Renal cortex interstitium (tissue), 11 donors: ENCODE measurements at regions not wholly inside any gene's neighbourhood (a gene's known extent, or its start where the extent isn't known, plus 50 kb on each side); places are given as distances from the start of the nearest gene placed in this dataset.
A peak's percentile ranks its signal among the peaks of the same experiment; 100 is the strongest.
"Not testable (repeated sequence)": the region's sequence is repeated elsewhere in the genome, so short reads cannot be mapped to it uniquely, and the experiment has no call there.

Source experiments
- DNase-seq, 11 donors: peaks; one replicate each; pipeline ENCODE4 v3.0.0-alpha.2; 2013; ENCODE audit warnings: low read depth in 9 of 11, low spot score in 4 of 11; ENCODE audit errors: extremely low read depth in 1 of 11

DNA sequence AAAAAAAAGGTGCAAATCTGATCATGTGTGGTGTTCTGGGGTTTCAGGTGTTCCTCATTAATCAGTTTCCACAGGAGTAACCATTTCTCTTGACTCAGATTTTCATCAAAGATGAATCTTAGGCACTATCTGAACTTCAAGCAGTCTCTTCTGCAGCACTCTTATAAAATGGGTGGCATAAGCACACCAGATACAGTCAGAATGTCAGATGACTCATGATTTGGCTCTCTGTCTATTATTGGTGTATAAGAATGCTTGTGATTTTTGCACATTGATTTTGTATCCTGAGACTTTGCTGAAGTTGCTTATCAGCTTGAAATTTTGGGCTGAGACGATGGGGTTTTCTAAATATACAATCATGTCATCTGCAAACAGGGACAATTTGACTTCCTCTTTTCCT is 882.5 kb downstream of the CCDC85A start:
- DNase-seq, result not testable (repeated sequence)

DNA sequence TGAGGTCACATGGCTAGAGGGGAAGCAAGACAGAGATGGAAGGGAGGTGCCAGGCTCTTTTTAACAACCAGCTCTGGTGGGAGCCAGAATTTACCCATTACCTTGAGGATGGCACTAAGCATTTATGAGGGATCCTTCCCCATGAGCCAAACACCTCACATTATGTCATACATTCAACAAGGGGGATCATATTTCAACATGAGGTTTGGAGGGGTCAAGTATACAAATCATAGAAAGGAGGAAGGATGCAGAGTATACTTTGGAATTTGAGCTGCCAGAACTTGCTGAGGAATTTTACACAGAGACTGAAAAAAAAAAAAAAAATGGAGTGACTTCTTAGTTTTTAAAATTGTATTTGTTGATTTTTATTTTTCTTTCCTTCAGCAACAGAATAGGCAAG is 891.4 kb downstream of the CCDC85A start:
- DNase-seq, result peak in 2 of 11 donors; percentile 3 to 7

DNA sequence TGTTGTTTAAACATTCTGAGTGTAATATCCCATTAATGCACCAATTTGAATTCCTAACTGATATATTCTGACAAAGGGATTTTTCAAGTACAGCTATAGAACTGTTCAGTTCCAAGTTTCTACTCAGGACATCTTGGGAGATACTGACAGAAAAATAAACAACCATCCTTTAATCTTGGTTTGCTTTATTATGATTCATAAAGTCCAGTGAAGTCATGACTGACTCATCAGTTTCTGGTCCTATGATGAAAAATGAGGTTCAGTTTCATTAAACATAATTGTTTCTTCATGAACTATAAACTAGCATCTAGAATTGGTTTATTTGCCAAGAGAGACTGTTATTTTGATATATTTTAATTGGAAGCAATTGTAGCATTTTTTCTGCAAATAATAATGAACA is 896.2 kb downstream of the CCDC85A start:
- no peak for DNase-seq

DNA sequence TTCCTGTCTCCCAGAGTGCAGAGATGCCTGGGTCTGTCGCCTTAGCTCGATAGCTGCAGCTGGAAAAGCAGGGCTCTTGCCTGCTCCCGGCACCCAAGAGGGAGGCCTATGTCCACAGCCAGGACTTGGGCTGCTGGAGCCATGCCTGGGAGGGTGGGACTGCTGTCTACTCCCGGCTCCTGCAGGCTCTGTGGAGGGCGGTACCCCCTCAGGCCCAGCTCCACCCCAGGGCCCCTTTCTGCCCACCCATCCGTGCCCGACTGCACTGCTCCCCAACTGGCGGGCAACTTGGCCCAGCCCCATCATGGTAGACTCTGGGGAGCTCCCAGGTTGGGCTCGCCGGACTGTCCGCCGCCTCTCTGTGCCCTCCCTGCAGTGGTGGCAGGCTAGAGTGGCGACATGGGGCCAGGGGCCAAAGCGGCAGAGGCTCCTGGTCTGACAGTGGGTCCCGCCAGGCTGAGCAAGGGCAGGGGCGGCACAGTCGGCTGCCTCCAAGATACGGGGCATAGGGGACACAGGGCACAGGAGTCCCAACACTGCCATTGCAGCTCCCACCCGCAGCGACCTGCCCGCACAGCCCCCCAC is 901.0 kb downstream of the CCDC85A start:
- DNase-seq, result no peak

DNA sequence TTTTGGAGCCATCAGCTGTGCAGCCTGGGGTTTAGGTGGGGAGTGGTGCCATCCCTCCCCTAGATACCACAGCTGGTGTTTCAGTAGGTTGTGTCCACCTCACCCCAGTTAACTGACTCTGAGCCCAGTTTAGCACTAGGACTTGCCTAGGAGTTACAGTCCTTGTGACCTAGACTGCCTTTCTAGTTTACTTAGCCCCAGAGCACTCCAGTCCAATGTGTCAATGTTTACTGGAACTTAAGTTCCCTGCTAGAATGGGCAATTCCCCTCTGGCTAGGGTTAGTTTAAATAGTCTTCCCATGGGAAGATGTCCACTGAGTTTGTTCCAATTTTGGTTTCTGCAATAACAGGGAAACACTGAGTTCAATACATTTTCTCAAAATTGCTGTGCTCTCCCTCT is 909.2 kb downstream of the CCDC85A start:
- no peak for DNase-seq

DNA sequence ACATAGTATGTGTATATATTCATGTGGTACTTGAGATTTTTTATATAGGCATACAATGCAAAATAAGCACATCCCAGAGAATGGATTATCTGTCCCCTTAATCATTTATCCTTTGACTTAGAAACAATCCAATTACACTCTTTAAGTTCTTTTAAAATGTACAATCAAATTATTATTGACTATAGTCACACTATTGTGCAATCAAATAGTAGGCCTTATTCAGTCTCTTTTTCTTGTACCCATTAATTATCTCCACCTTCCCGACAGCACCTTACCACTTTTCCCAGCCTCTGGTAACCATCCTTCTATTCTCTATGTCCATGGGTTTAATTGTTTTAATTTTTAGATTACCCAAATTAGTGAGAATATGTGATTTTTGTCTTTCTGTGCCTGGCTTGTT is 914.1 kb downstream of the CCDC85A start:
- no peak for DNase-seq

DNA sequence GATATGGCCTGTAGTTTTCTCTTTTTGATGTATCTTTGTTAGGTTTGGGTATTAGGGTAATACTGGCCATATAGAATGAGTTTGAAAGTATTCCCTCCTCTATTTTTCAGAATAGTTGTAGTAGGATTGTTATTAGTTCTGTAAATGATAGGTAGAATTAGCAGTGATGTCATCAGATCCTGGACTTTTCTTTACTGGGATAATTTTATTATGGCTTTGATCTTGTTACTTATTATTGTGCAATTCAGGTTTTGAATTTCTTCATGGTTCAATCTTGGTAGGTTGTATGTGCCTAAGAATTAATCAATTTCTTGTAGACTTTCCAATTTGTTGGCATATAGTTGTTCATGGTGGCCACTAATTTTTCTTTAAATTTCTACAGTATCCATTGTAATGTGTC is 916.6 kb downstream of the CCDC85A start:
- DNase-seq, result no peak

DNA sequence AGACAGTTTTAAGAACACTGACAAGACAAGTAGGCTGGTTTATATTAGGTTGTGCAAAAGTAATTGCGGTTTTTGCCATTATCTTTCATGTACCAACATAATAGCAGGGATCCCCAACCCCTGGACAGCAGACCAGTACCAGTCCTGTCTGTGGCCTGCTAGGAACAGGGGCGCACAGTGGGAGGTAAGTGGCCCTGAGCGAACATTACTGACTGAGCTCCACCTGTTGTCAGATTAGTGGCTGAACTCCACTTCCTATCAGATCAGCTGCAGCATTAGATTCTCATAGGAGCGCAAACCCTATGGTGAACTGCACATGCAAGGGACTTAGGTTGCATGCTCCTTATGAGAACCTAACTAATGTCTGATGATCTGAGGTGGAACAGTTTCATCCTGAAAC is 921.9 kb downstream of the CCDC85A start:
- DNase-seq, result no peak

DNA sequence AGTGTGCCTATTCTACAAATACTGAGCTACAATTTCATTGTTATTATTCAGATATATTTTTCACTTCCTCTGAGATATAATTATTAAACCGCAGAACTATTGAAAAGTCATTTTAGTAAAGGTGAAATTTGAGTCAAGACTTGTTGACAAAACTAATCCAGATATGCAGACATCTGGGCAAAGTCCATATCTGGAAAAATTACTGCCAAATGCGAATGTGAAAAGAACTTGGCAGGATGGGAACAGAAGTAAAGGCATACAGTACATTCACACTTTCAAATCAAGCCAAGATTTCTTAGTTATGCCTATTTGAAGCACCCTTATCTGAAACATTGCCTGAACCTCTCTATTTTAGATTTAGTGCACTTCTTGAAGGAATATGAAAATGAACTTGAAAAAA is 923.6 kb downstream of the CCDC85A start:
- no peak for DNase-seq

DNA sequence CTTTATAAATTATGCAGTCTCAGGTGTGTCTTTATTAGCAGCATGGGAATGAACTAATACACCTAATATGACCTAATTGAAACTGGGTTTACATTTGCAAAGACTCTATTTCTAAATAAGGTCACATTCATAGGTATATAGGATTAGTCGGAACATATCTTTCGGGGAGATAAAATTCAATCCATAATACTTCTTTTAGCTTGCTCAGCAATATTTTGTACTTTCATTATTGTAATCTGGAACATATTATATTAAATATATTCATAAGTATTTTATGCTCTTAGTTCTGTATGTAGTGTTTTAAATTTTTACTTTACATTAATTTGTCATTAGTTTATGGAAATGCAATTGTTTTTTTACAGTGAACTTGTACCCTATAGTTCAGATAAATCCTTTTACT is 927.7 kb downstream of the CCDC85A start:
- DNase-seq, result no peak

DNA sequence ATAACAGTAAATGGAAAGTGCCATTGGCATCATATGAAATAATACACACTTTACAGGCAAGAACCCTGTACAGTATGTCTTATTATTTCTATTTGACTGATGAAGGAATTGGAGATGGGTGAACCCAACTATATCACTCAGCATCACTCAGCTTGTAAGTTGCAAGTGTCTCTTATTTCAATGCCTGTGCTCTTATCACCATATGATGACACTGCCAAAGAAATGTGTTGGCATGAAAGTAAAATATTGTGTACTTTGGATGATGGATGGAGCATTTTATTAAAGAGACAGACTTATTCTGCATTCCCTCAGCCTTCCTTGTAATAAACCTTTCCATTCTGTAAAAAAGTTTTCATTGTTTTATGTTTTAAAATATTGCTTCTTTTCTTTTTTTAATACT is 927.5 kb upstream of the VRK2 start:
- DNase-seq, result no peak

DNA sequence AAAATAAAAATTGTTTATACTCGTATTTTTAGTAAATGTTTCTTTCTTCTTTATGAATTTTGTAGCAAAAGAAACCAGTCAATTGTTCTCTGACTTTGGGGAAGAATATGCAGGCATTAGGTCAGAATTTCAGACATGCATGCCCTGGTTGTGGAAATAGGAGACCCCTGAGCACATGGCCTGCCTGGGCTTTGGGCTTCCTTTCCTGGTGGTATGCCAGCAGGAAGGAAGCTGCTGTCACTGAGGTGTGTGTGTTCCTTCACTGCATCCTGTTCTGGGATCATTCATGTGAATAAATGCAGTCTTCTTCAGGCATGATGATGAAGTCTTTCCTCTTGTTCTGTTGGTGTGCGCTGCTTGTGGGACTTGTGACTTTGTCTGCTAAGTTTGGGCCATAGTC is 920.2 kb upstream of the VRK2 start:
- DNase-seq, result no peak

DNA sequence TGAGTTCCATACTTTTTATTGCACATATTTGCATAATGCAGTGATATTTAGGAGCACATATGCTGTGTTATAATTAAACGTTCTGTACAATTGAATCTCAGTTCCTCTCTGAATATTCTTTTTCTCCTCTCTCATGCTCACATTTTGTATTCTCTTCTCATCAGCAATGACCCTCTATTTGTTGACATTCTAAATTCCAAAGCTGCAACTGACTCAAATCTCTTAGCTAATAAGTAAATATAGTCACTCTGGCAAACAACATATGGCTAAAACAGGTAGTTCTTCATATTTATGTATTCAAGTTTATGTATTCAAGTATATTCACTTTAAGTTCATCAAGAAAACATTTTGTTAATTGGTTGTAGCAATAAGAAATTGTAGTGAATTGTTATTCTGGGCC is 907.4 kb upstream of the VRK2 start:
- DNase-seq, result no peak

DNA sequence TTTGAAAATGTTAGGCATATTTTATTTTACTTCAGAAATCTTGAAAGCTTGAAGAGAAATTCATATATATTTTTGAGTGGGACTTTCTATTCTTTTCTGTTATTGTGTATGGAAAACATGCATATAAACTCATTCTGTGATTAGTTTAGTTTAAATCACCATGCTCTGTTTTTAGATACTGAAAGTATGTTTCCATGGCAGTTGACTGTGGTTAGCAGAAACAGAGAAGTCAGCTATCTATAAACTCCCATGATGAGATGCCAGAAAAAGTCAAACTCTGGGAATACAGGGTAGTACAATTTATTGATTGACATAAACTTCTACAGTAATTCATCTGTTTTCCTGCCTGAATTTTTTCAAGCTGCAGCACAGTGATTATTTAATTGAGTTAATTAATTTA is 905.3 kb upstream of the VRK2 start:
- no peak for DNase-seq

DNA sequence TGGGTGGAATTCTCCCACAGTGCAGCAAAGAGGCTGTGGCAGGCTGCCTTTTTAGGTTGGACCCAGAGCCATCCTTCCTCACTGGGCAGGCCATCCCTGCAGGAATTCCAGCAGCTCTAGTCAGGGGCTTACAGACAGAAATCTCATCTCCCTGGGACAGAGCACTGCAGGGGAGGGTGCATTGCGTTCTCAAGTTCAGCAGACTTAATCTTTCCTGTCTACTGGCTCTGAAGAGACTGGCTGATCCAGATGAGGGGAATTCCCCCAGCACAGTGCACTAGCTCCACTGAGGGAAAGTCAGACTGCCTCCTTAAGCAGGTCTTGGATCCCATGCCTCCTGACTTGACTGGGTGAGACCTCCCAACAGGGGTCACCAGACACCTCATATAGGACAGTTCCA is 899.7 kb upstream of the VRK2 start:
- no peak for DNase-seq

DNA sequence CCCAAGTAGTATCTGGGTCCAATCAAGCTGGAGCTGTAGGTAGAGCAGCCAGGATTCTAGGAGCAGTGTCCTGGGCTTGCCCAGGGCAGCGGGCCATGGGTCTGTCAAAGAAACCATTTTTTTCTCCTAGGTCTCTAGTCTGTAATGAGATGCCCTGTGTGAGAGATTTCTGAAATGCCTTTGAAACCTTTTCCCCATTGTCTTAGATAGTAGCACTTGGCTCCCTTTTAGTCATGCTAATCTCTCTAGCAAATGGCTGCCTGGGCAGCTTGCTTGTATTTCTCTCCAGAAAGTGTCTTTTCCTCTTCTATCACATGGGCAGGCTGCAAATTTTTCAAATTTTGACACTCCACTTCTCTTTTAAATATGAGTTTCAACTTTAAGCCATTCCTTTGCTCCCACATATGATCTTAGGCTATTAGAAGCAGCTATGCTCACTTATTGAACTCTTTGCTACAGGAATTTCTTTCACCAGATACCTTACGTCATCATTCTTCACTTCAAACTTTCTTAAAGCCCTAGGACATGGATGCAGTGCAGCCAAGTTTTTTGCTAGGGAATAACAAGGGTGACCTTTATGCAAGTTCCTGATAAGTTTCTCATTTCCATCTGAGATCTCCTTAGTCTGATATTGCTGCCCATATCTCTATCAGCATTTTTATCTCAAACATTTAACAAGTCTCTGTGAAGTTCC is 890.2 kb upstream of the VRK2 start:
- DNase-seq, result no peak

DNA sequence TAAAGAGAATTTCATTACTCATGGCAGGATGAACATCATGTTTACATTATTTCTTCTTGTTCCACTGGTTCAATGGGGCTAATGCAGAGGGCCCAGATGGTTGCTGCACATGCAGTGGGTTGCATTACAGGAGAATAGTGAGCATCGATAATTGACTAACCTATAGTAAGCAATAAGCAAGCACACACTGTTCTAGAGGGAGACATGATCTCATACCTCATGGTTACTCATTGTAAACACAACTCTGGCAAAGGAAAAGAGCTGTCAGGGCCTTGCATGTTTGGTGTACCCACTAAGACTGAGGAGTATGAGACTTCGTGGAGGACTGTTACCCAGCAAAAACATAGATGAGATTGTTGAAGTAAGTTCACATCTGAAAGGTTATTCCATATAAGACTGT is 885.6 kb upstream of the VRK2 start:
- DNase-seq, result no peak

DNA sequence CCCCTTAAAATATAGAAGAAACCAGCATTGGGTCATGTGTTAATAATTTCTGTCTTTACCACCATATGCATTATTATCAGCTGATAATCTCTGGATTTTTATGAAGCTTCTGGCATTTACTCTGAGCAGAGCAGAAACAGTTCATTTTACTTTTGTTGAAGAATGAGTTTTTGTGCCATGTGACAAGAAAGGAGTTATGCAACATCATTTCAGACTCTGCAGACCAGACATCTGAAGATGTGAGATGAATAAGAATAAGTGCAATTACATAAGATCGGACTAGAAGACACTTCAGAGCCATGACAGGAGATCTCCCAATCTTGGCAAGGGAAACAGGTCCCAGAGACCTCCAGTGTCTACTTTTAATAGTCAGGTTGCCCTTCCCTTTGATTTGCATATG is 869.4 kb upstream of the VRK2 start:
- DNase-seq, result no peak

DNA sequence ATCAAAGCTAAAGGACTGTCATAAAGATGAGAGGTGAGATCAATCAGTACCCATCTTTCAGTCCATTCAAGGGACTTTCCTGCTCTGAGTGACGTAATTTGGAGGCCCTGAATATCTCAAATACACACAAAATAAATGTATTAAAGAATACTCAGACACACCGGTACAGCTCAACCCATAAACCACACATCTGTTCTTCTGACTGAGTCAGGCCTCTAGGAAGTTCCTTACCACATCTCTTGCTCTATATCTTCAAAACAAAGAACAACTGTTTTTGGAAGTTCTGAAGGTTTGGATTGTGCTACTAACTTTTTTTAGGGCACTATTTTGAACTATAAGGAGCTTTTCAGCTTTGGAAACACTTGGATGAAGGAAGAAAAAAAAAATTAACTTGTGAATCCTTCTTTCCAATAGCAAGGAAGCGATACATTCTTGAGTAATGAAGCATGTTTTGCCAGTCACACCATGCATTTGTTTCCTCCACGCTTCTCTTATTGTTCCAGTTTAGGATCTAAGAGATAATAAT is 866.5 kb upstream of the VRK2 start:
- no peak for DNase-seq

DNA sequence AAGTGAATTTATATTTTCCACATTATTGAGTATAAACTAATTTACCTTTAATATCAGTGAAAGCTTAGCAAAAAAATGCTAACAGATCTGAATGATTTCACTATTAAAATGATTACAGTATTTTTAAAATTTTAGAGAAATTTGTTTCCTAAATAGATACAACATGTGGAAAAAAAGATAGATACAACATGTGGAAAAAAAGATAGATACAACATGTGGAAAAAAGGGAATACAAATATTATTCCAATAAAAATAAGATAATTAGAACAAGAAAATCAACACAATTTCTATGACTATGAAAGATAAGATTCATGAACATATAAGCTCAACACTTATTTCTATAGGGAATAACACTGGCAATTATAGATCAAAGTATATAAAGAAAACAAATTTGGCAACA is 865.9 kb upstream of the VRK2 start:
- DNase-seq, result no peak
